HepG2 (cell line): ENCODE measurements at regions not wholly inside any gene's neighbourhood (a gene's known extent, or its start where the extent isn't known, plus 50 kb on each side); places are given as distances from the start of the nearest gene placed in this dataset.

ENCODE experiments used
- ATAC-seq: fragments of 200-7000 bp; cut with Tn5 transposase; 3 replicates; pipeline ENCODE4 v1.9.1; 2020; ENCODE audit warnings: mild to moderate bottlenecking, moderate library complexity
- BruUV-seq: library from RNA; stranded (reverse); fragments of 400-500 nt; replicated peaks from 2 replicates; lab custom pipeline; 2021; lab: Mats Ljungman, UMichigan
- CTCF ChIA-PET: fragments of 300-600 bp; formaldehyde crosslinking; extraction: SDS; loops from one replicate; lab custom pipeline; 2021; ENCODE audit warnings: low total read pairs, inconsistent platforms, low intra/inter-chr PET ratio; lab: Yijun Ruan, JAX
- POLR2A ChIA-PET: fragments of 350-600 bp; sonication (Branson Sonifier 250); formaldehyde crosslinking; loops from one replicate; lab custom pipeline; 2020; ENCODE audit warnings: antibody characterized with exemption, inconsistent platforms; lab: Yijun Ruan, JAX
- DNase-seq: peaks from one replicate; pipeline ENCODE4 v3.0.0-alpha.2; 2015; ENCODE audit warnings: low spot score
- FAIRE-seq: peaks from 3 replicates; lab custom pipeline; 2011; peaks lifted over from hg19 to GRCh38; lab: Jason Lieb, UNC
- H2AFZ ChIP-seq: one replicate; pipeline ENCODE4 v1.6.1; 2011; ENCODE audit warnings: low read length, inconsistent platforms
- H3K27ac ChIP-seq: fragments of 300-600 bp; 3 replicates; pipeline ENCODE4 v1.8.0; 2011; ENCODE audit warnings: mixed run types, mild to moderate bottlenecking, mixed read lengths, low read length, inconsistent platforms; ENCODE audit not compliant: insufficient read depth; ENCODE audit errors: extremely low read length
- H3K27me3 ChIP-seq, 2 experiments: fragments of 200-600 bp in 1 of 2; 2 replicates in 1 of 2; 3 replicates in 1 of 2; pipeline versions ENCODE4 v1.6.0 to v1.8.0; 2011; ENCODE audit warnings: low read length in 2 of 2, mild to moderate bottlenecking in 2 of 2, moderate library complexity in 2 of 2, inconsistent platforms in 1 of 2; ENCODE audit not compliant: insufficient read depth in 2 of 2, control insufficient read depth in 1 of 2
- H3K36me3 ChIP-seq, 2 experiments: fragments of 200-600 bp in 1 of 2; replicated peaks in 1 of 2; 2 replicates in 1 of 2; 3 replicates in 1 of 2; pipeline versions ENCODE4 v1.5.1 to v1.8.0; 2011; ENCODE audit warnings: low read length in 2 of 2, inconsistent platforms in 1 of 2; ENCODE audit not compliant: insufficient read depth in 2 of 2, control insufficient read depth in 1 of 2
- H3K4me1 ChIP-seq: 2 replicates; pipeline ENCODE4 v1.5.1; 2012; ENCODE audit warnings: low read length, inconsistent platforms; ENCODE audit not compliant: insufficient read depth
- H3K4me2 ChIP-seq: 2 replicates; pipeline ENCODE4 v1.6.0; 2011; ENCODE audit warnings: low read depth, low read length, inconsistent platforms
- H3K4me3 ChIP-seq, 3 experiments: fragments of 200-600 bp in 1 of 3; sonication (generic), shearing (Covaris generic) in 1 of 3; replicated peaks in 1 of 3; 2 replicates each; pipeline ENCODE4 v1.5.1; 2011 to 2016; ENCODE audit warnings: low read length in 3 of 3, inconsistent platforms in 2 of 3, low read depth in 2 of 3, mild to moderate bottlenecking in 2 of 3, control low read depth in 1 of 3, mixed read lengths in 1 of 3; ENCODE audit not compliant: insufficient read depth in 1 of 3
- H3K79me2 ChIP-seq: one replicate; pipeline ENCODE4 v1.6.1; 2011; ENCODE audit warnings: low read length, inconsistent platforms; ENCODE audit not compliant: insufficient read depth
- H3K9ac ChIP-seq: 2 replicates; pipeline ENCODE4 v1.6.0; 2011; ENCODE audit warnings: mild to moderate bottlenecking, low read depth, low read length, inconsistent platforms; ENCODE audit not compliant: insufficient read depth
- H3K9me3 ChIP-seq: 2 replicates; pipeline ENCODE4 v1.5.1; 2012; ENCODE audit warnings: mild to moderate bottlenecking, low read length
- H4K20me1 ChIP-seq: 2 replicates; pipeline ENCODE4 v1.6.0; 2011; ENCODE audit warnings: inconsistent platforms, mild to moderate bottlenecking, low read length, moderate library complexity; ENCODE audit not compliant: insufficient read depth
- ARNTL ChIP-seq: sonication (generic); formaldehyde crosslinking; IDR thresholded peaks from 2 replicates; pipeline ENCODE4 v1.4.0; 2020; ENCODE audit warnings: mild to moderate bottlenecking, missing genetic modification reagents
- CBX1 ChIP-seq: IDR thresholded peaks from one replicate; pipeline ENCODE4 v1.6.1; 2016; ENCODE audit warnings: antibody characterized with exemption, low read depth
- GZF1 ChIP-seq: sonication (generic); formaldehyde crosslinking; IDR thresholded peaks from 2 replicates; pipeline ENCODE4 v1.5.1; 2020; ENCODE audit warnings: mild to moderate bottlenecking, missing genetic modification reagents
- JUN ChIP-seq: sonication (generic); formaldehyde crosslinking; IDR thresholded peaks from 2 replicates; pipeline ENCODE4 v1.4.0; 2020; ENCODE audit warnings: mild to moderate bottlenecking, missing genetic modification reagents
- XRCC5 ChIP-seq: fragments of 200-400 bp; formaldehyde crosslinking; optimal IDR thresholded peaks from 2 replicates; pipeline ENCODE3; 2017; ENCODE audit warnings: mild to moderate bottlenecking, low read length
- ZNF232 ChIP-seq: sonication (generic); formaldehyde crosslinking; IDR thresholded peaks from 2 replicates; pipeline ENCODE4 v1.4.0; 2020; ENCODE audit warnings: missing genetic modification reagents, borderline replicate concordance
- ZNF333 ChIP-seq: sonication (generic); formaldehyde crosslinking; IDR thresholded peaks from 2 replicates; pipeline ENCODE4 v1.4.0; 2020; ENCODE audit warnings: mild to moderate bottlenecking, missing genetic modification reagents, borderline replicate concordance
- ZNF33B ChIP-seq: sonication (generic); formaldehyde crosslinking; IDR thresholded peaks from 2 replicates; pipeline ENCODE4 v1.5.1; 2020; ENCODE audit warnings: mild to moderate bottlenecking, missing genetic modification reagents
- ZNF577 ChIP-seq: sonication (generic); formaldehyde crosslinking; IDR thresholded peaks from 2 replicates; pipeline ENCODE4 v1.4.0; 2020; ENCODE audit warnings: mild to moderate bottlenecking, low read depth, missing genetic modification reagents, borderline replicate concordance
- ZNF644 ChIP-seq: IDR thresholded peaks from 2 replicates; pipeline ENCODE4 v1.6.1; 2016; ENCODE audit warnings: low read depth
- ZNF703 ChIP-seq: sonication (generic); formaldehyde crosslinking; IDR thresholded peaks from 2 replicates; pipeline ENCODE4 v1.5.1; 2020; ENCODE audit warnings: missing genetic modification reagents, mild to moderate bottlenecking, moderate library complexity, borderline replicate concordance
- ZSCAN21 ChIP-seq: sonication (generic); formaldehyde crosslinking; IDR thresholded peaks from 2 replicates; pipeline ENCODE4 v1.8.0; 2022; ENCODE audit warnings: mild to moderate bottlenecking, missing genetic modification reagents, moderate library complexity, borderline replicate concordance
- WGBS: methylation state at CpG from one replicate; pipeline ENCODE4 v1.1.6; 2017; ENCODE audit warnings: low lambda C conversion rate; 5-methylcytosine and 5-hydroxymethylcytosine counted together
- in situ Hi-C: cut with HindIII; loops from 2 replicates; pipeline ENCODE4 v1.10.0; 2017; ENCODE audit warnings: low pct_unique_long_range_greater_than_20kb; ENCODE audit not compliant: extremely low pct_ligation_motif_present
- intact Hi-C: fragments of 100-400 bp; cut with micrococcal nuclease; formaldehyde crosslinking; loops from one replicate; pipeline ENCODE4 v1.10.0; 2022; ENCODE audit not compliant: unreplicated experiment

DNA sequence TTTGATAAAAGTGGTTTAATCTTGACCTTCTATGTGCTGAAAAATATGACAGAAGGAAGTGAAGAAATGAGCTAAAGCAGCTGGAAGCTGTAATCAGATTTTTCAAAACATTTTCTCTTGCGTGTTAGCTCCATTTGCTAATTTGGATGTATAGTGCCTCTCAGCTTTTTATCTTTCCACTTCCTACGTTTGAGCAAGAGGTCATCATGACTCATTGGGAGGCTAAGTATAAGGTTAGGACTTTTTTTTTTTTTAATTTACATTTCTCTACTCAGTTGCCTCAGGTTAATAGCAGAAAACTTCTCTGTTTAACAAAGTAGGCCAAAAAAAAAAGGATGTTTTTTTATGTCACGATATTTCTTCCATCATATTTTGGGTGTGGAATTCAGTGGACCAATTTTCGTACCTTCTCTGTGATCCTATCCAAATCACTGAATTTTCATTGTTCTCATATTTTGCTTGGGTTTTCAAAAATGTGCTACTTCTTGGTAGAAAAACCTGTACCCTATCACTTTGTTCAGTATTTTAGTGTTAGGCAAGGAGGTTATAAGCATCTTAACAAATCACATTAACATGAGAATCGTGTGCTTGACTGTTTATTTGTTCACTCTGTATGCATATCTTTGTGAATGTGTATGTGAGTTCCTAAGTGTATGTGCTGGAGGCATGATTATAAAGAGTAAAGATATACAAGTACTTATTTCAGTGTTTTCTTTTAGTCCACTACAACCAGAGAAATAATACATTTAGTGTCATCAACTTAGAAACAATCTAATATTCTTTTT lies 1028.3 kb upstream of the EYS start:
- BruUV-seq, result no TSS peak
- Histone ChIP-seq H3K27me3 (no peaks in the 10 kb centered on the region), H3K4me2 (no peak overlapping the region), H3K4me1 (no peaks in the 10 kb centered on the region), H4K20me1 (no peaks in the 10 kb centered on the region), H3K4me3 (no peak overlapping the region), H2AFZ (no peak overlapping the region), H3K79me2 (no peaks in the 10 kb centered on the region), H3K27ac (no peak overlapping the region), H3K36me3 (no peaks in the 10 kb centered on the region), H3K9ac (no peak overlapping the region), H3K9me3 (no peaks in the 10 kb centered on the region)
- no peak for TF ChIP-seq ZNF333
- no peak for TF ChIP-seq CBX1
- no peak for TF ChIP-seq ZNF644 (CRISPR knock-in tag)
- no peak for TF ChIP-seq GZF1
- TF ChIP-seq ARNTL (CRISPR knock-in tag), result no peak
- no peak for TF ChIP-seq ZNF232 (CRISPR knock-in tag)
- no peak for TF ChIP-seq ZNF703
- TF ChIP-seq ZNF577 (CRISPR knock-in tag), result no peak
- no peak for TF ChIP-seq JUN (CRISPR knock-in tag)
- TF ChIP-seq ZSCAN21 (CRISPR knock-in tag), result no peak
- no peak for TF ChIP-seq XRCC5
- TF ChIP-seq ZNF33B (CRISPR knock-in tag), result no peak
- no peak for FAIRE-seq
- WGBS, result under 1% methylated on average over 5 of the region's 5 CpGs
- DNase-seq, result no peak
- intact Hi-C loops (no loop called here), in situ Hi-C loops (no loop called here)
- ChIA-PET CTCF (no interaction called here), POLR2A (no interaction called here)
- ATAC-seq, result no peak
